ENCODE measurements at regions not wholly inside any gene's neighbourhood (a gene's known extent, or its start where the extent isn't known, plus 50 kb on each side); places are given as distances from the start of the nearest gene placed in this dataset.

DNA sequence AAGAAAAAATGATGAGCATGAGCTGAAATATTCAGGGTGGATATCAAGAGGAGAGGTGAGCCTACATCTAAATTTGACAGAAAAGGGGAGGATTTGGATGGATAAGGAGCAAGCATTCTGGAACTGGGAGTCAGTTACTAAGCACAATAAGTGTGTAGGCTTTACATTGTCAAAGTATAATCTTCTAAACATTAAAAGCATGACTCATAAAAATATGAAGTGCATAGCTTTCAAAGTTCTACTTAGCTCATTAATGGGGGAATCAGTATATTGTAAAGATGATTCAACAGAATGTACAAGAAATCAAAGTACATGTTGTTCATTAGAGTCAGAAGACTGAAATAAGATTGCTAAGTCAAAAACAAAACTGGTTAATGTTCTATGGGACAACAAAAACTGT, 248.0 kb upstream of the GAS1 start:
- Mint-ChIP-seq H3K4me1 (ENCODE audit: low read depth) (peaks cover 2% of the 10 kb centered on the region), H3K27me3 (peaks cover 26% of the 10 kb centered on the region), H3K4me3 (no peak overlapping the region), H3K27ac (no peak overlapping the region), H3K36me3 (ENCODE audit: low read depth) (no peaks in the 10 kb centered on the region), H3K9me3 (no peaks in the 10 kb centered on the region)
- TF ChIP-seq, protein P1, sequence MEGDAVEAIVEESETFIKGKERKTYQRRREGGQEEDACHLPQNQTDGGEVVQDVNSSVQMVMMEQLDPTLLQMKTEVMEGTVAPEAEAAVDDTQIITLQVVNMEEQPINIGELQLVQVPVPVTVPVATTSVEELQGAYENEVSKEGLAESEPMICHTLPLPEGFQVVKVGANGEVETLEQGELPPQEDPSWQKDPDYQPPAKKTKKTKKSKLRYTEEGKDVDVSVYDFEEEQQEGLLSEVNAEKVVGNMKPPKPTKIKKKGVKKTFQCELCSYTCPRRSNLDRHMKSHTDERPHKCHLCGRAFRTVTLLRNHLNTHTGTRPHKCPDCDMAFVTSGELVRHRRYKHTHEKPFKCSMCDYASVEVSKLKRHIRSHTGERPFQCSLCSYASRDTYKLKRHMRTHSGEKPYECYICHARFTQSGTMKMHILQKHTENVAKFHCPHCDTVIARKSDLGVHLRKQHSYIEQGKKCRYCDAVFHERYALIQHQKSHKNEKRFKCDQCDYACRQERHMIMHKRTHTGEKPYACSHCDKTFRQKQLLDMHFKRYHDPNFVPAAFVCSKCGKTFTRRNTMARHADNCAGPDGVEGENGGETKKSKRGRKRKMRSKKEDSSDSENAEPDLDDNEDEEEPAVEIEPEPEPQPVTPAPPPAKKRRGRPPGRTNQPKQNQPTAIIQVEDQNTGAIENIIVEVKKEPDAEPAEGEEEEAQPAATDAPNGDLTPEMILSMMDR (IDR thresholded peaks at IDR 0.05): no peak
- no peak for ATAC-seq
- intact Hi-C loops (cut with micrococcal nuclease): no loop called here
- no peak for DNase-seq
- CTCF ChIA-PET: no interaction called here
- POLR2A ChIA-PET: interaction anchor here (1.4 kb wide), 1 partner anchor 13 kb away, joined by 6 read pairs; no protein-coding TSS in a partner anchor

DNA sequence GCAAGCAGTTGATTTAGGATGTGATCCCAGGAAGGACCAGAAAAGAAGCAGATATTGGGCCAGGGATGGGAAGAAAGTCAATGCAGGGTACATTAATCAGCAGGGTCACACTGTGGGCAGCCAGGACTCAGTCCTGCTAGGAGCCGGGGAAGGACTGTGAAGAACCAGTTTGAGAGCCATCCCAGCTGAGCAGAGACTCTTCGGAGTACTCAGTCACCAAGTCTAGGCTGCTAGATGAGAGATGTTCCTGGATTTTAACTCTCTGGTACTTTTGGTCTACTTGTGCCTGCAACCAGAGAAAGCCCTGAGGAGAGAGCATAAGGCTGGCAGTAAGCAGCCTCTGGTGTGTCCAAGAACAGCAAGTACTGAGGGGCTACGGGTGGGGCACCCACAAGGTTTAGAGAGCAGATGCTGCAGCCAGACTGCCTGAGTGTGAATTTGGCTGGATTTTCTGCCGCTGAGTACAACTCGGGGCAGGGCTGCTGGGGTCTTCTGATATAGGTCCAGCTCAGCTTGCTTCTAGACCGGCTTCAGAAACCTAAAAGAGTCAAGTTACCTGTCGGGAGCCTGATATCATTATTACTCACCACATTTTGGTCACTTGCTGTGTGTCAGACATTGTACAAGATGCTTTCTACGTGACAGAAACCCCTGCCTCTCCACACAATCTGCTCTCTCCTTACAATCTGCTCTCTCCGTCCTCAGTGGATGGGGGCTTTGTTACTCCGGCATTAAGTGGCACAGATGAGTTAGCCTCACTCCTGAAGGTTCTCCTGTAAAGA, 250.2 kb upstream of the GAS1 start:
- DNase-seq: no peak
- no peak overlapping the region for H3K4me3 Mint-ChIP-seq
- TF ChIP-seq, protein P1 (IDR thresholded peaks at IDR 0.05): no peak
- intact Hi-C loops (cut with micrococcal nuclease): no loop called here
- peaks cover 2% of the 10 kb centered on the region for H3K4me1 Mint-ChIP-seq (ENCODE audit: low read depth)
- no peaks in the 10 kb centered on the region for H3K9me3 Mint-ChIP-seq
- no peak overlapping the region for H3K27ac Mint-ChIP-seq
- POLR2A ChIA-PET: no interaction called here
- CTCF ChIA-PET: no interaction called here
- ATAC-seq: no peak
- H3K36me3 Mint-ChIP-seq (ENCODE audit: low read depth): no peaks in the 10 kb centered on the region
- H3K27me3 Mint-ChIP-seq: peaks cover 23% of the 10 kb centered on the region

DNA sequence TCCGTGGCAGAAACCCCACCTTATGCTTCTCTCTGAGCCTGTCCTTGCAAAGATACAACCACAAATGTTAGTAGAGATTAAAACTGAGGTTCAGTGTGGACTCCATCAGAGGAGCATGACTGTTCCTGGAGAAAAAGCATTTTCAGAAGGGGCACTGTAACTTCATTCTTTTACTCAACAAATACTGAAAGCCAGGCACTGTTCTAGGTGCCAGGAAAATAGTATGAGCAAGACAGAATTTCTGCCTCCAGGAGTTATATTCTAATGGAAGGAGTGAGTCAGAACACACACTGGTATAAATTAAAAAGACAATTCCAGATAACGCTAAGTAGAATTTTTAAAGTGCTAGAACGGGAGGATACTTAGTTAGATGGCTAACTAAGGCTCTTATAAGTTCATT, 251.4 kb upstream of the GAS1 start:
- Mint-ChIP-seq H3K4me1 (ENCODE audit: low read depth) (peaks cover 2% of the 10 kb centered on the region), H3K27me3 (peaks cover 22% of the 10 kb centered on the region), H3K9me3 (no peaks in the 10 kb centered on the region), H3K27ac (no peak overlapping the region), H3K36me3 (ENCODE audit: low read depth) (no peaks in the 10 kb centered on the region), H3K4me3 (no peak overlapping the region)
- DNase-seq (no peak), ATAC-seq (no peak)
- intact Hi-C loops (cut with micrococcal nuclease): no loop called here
- CTCF ChIA-PET: no interaction called here
- POLR2A ChIA-PET: no interaction called here
- TF ChIP-seq, protein P1 (IDR thresholded peaks at IDR 0.05): no peak

DNA sequence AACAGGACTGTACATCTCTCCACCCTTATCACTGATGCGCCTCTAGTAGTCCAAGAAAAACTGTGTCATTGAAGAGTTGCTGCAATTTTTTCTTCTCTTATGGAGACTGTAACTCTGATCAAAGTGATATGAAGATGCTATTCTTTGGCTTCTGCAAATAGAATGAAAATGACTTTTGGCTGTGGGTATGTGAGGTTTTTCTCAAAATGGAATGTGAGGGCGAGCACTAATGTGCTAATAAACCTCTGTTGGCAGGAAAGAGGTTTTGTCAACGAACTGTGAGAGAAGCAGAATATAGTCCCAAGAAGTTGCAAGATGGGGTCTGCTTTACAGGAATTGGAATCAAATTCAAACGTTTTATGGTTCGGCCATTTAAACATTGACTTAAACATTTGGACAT, 252.0 kb upstream of the GAS1 start:
- ChIA-PET POLR2A (no interaction called here), CTCF (no interaction called here)
- ATAC-seq (no peak), DNase-seq (no peak)
- Mint-ChIP-seq H3K4me1 (ENCODE audit: low read depth) (peaks cover 2% of the 10 kb centered on the region), H3K27ac (no peak overlapping the region), H3K27me3 (peaks cover 22% of the 10 kb centered on the region), H3K4me3 (no peak overlapping the region), H3K36me3 (ENCODE audit: low read depth) (no peaks in the 10 kb centered on the region), H3K9me3 (no peaks in the 10 kb centered on the region)
- intact Hi-C loops (cut with micrococcal nuclease): no loop called here
- TF ChIP-seq, protein P1 (IDR thresholded peaks at IDR 0.05): no peak

DNA sequence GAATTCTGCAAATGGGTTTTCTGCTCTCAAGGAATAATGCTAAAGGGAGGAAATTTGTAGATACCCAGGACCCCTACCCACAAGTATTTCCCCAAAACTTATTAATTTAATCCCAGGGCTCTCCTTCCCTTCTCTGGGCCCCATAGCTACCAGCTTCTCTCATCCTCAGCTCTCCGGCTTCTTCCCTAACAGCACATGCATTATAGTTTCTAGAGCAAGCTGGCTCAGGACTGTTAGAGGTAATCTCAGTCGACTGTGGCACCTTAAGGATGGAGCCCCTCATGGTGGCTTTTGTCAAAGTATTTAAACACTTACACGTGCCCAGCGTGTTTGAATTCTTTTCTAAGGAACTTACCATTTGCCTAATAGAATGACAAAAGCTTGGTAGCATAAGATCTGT, 252.5 kb upstream of the GAS1 start:
- ATAC-seq: no peak
- intact Hi-C loops (cut with micrococcal nuclease): no loop called here

More for the DNA sequence above, 252.5 kb upstream of the GAS1 start:
- no peak overlapping the region for H3K4me3 Mint-ChIP-seq
- H3K36me3 Mint-ChIP-seq (ENCODE audit: low read depth): no peaks in the 10 kb centered on the region
- peaks cover 2% of the 10 kb centered on the region for H3K4me1 Mint-ChIP-seq (ENCODE audit: low read depth)
- H3K9me3 Mint-ChIP-seq: no peaks in the 10 kb centered on the region
- no peak overlapping the region for H3K27ac Mint-ChIP-seq
- POLR2A ChIA-PET: no interaction called here
- no peak for DNase-seq
- CTCF ChIA-PET: no interaction called here
- TF ChIP-seq, protein P1 (IDR thresholded peaks at IDR 0.05): no peak
- H3K27me3 Mint-ChIP-seq: peaks cover 22% of the 10 kb centered on the region

Measured in activated CD8-positive, alpha-beta T cell treated with anti-CD3 and anti-CD28 coated beads for 36 hours (primary cell).